GM19328 (cell line): ENCODE measurements at regions not wholly inside any gene's neighbourhood (a gene's known extent, or its start where the extent isn't known, plus 50 kb on each side); places are given as distances from the start of the nearest gene placed in this dataset.
"Not testable (repeated sequence)": the region's sequence is repeated elsewhere in the genome, so short reads cannot be mapped to it uniquely, and the experiment has no call there.

Experiments used
- ATAC-seq: cut with Tn5 transposase; IDR thresholded peaks from one replicate; pipeline ENCODE4 v1.9.1; 2021; ENCODE audit warnings: mild to moderate bottlenecking, moderate library complexity; ENCODE audit not compliant: unreplicated experiment

DNA sequence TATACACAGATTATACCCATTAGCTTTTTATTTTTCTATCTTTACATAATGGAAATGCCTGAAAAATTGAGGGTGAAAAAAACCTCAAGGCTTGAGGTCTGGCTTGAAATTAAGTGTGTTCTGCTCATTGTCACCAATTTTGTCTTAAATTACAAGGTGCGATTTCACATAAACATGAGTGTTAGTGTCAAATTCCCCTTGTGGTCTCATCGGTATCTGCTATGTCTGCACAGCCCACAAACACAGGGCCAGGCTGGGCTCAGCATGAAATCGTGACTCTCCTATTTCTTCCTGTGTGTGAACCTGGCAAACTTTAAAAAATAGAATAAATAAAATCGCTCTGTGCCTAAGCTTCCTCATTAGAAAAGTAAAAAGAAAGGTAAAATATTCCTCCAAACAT is 109.1 kb downstream of the CRLF2 start:
- ATAC-seq = no peak

DNA sequence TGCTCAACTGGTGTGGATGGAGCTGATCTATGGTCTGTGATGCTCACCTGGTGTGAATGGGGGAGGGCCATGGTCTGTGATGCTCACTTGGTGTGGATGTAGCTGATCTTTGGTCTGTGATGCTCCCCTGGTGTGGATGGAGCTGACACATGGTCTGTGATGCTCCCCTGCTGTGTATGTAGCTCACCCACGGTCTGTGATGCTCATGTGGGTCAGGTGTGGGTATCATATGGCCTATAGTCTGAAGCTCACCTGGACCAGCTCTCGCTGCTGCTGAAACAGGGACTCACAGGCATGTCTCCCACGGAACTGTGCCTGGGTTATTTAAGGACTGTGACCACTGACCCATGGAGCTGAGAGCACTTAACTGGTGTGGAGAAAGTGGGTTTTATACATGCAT is 109.7 kb downstream of the CRLF2 start:
- ATAC-seq = no peak

DNA sequence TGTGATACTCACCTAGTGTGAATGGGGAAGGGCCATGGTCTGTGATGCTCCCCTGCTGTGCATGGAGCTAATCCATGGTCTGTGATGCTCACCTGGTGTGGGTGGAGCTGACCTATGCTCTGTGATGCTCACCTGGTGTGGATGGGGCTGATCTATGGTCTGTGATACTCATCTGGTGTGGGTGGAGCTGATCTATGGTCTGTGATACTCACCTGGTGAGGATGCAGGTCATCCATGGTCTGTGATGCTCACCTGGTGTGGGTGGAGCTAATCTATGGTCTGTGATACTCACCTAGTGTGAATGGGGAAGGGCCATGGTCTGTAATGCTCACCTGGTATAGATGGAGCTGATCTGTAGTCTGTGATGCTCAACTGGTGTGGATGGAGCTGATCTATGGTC is 110.2 kb downstream of the CRLF2 start:
- not testable (repeated sequence) for ATAC-seq

DNA sequence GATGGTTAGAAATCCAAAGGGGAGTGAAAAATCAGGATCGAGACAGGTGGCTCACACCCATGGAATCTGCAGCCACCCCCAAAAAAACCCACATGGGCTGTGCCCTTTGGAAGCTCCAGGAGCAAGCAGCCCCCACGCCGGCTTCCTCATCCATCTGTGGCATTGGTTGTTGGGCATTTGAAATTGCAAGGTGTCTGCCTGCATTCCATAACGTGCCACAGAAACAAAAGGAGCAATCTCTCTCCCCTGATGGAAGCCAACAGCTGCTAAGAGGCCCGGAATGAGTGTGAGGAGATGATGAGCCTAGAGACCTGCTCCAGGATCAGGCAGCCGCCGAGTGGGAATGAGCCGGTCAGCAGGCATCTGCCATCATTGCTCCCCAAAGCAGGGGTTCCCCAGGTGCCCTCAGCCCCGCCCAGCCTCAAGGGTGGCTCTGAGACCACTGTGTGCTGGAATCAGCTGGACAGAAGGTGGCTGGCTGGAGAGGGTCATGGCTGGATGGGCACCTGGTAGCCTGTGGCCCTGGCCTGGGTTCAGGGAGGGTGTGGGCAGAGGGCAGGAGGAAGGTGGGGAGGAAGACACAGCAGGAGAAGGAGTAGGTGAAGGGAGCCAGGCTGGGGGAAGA is 113.2 kb downstream of the CRLF2 start:
- ATAC-seq = no peak

DNA sequence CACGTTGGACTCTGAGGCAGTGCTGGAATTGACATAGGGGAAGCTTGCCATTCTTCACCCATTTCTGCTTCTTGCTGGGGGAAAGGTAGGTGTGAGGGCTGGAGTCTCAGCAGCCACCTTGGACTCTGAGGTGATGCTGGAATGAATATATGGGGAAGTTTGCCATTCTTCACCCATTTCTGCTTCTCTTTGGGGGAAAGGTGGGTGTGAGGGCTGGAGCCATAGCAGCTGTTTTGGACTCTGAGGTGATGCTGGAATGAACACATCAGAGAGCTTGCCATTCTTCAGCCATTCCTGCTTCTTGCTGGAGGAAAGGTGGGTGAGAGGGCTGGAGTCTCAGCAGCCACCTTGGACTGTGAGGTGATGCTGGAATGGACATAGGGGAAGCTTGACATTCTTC is 115.1 kb downstream of the CRLF2 start:
- ATAC-seq = no peak

DNA sequence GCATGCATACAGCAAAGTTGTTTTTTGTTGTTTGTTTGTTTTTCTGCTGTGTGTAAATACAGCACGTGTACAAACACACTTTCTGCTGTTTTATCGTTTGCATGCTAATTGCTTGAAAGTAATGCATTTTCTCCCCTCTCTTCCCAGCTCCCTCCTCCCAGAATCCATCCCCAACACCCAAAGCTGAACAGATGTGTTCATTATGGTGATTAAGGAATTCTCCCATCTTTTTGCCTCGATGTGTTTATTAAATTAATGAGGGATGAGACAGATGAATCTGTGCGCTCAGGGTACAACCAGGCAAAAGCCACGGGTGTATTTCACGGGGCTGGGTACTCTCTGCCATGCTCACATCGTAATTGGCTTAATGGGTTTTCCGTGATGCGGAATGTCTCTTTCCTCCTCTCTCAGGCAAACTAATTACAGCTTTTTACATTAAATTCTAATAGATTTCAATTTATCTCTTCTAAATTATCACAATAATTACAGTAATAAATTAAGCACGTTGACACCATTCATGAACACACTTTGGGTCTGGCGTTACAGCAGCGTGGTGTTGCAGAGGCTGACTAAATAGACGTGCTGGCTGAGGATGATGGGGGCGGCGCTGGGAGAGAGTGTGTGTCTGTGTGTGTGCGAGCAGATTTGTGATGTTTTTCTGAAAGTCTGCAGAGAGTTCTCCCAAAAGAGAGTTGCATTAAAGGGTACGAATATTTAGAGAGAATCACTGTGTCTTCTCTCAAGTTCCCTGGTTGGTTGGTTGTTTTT is 117.7 kb downstream of the CRLF2 start:
- ATAC-seq = no peak

DNA sequence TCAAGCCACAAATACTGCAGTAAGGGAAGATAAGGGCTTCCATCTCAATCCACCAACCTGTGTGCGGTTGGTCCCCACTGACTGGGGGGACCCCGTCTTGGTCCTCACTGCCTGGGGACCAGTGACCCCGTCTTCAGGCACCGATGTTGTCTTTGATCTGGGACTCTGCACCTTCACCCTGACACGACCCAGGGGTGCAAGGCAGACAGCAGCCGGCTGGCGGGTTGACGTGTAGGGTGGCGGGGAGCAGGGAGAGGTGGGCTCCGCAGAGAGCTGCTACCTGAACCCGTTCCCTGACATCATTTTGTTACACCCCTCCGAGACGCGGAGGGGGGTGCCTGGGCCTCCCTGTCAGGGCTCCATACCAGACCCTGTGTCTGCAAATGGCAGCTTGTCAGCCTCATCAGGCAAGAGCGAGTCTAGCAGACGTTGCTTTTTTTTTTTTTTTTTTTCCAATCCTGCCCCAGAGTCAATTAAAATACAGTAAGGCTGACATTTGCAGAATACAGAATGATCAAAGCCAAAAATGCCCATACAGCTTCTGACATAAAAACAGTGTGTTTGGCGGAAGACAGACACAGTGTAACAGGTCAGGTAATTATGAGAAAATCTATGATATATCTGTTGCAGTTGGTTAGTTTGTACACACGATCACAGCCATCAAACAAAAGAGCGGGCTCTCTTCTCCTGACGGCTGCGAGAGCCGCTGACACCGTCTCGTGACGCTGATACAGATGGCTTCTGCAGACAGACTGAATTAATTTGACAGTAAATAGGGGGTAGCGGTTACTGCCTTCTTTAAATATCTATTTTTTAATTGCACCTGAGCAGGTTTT is 118.6 kb downstream of the CRLF2 start:
- no peak for ATAC-seq

DNA sequence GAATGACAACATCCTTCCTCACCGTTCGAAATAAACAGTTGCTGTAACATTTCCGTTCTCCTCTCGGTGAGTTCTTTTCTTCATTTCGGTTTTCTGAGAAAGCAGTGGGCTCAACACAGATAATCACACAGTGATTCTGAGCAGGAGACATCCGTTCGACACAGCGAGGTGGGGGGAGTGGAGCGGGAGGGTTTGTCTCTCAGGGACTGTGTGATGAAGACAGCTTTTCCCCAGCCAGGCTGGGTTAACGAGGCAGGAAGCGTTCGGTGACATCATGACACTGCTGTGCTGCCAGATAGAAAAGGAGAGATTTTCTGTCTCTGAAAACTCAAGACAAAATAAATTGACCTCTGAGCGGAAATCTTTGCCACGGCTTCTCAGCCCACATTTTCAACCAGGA is 119.3 kb downstream of the CRLF2 start:
- ATAC-seq = no peak

DNA sequence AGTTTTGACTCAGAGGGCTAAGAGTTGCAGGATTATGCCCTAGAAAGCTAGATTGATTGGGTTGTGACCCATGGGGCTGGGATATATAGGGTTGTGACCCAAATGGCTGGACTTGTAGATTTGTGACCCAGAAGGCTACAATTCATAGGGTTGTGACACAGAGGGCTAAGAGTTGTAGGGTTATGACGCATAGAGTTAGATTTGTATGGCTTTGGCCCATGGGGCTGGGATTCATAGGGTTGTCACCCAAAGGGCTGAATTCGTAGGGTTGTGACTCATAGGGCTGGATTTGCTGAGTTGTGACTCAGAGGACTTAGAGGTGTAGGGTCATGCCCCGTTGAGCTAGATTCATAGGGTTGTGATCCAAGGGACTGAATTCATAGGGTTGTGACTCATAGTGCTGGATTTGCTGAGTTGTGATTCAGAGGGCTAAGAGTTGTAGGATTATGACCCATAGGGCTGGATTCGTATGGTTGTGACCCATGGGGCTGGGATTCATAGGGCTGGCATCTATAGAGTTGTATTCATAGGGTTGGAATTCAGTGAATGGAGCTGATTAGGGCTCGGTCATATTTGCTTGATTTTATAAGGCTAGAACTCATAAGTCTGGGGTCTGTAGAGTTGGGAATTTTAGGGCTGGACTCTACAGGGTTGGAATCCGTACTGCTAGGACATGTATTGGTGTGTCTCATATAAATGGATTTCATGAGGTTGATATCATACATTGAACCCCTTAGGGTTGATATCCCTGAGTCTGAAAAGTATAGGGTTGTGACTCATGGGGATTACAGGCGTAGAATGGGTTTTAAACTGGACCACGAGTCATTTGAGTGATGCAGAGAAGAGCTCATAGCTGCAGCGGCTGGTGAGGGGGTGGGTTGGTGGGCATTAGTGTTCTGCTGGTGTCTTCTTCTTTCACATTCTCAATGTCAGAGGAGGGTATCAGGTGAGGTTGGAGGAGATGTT is 125.7 kb downstream of the CRLF2 start:
- no peak for ATAC-seq

DNA sequence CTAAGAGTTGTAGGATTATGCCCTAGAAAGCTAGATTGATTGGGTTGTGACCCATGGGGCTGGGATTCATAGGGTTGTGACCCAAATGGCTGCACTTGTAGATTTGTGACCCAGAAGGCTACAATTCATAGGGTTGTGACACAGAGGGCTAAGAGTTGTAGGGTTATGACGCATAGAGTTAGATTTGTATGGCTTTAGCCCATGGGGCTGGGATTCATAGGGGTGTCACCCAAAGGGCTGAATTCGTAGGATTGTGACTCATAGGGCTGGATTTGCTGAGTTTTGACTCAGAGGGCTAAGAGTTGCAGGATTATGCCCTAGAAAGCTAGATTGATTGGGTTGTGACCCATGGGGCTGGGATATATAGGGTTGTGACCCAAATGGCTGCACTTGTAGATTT is 126.6 kb downstream of the CRLF2 start:
- not testable (repeated sequence) for ATAC-seq

DNA sequence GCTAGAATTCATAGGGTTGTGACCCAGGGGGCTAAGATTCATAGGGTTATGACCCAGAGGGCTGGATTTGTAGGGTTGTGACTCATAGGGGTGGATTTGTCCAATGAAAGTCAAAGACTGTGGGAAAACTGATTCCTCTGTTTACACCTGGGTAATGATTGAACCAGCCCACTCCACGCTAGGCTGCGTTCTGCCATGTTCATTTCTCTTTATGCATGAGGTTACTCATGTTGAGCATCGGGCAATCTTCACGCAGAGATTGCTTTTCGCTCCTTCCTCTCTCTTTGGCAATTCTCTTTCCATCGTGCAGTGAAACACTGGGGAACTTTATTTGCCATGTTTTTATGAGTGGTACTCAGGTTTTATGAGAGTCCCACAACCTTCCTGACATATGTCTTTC is 127.8 kb downstream of the CRLF2 start:
- ATAC-seq = no peak

DNA sequence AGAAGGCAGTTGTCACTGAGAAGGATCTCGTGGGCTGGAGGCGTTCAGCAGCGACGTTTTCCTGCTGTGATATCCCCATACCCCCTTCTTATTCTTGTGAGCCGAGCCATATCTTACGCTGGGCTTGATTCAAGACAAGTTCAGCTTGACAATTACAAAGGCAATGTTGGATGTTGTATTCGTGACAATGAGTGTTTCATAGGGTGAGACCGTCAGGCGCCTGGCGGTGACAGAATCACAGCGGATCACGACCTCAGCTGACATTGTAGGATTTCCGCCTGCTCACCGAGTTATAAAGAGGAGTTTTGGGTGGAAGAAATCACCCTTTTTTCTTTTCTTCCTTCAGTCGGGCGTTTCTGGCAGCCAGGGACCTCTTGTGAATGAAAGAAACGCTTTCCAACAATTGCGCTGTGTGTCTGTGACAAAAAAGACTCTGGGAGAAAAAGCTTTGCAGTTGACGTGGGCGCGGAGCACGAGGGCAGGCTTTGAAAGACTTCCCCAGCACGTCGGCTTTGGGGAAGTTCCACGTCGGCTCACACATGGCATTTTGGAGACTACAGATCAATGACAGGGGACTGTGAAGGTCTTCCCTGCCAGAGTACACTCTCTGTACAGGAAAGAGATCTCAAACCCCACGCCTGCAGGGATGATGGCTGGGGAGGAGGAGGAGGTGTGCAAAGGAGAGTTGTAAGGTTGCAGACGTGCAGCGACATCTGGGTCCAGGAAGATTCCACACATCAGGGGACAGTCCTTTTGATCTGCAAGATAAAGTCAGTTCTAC is 135.4 kb downstream of the CRLF2 start:
- ATAC-seq = no peak

DNA sequence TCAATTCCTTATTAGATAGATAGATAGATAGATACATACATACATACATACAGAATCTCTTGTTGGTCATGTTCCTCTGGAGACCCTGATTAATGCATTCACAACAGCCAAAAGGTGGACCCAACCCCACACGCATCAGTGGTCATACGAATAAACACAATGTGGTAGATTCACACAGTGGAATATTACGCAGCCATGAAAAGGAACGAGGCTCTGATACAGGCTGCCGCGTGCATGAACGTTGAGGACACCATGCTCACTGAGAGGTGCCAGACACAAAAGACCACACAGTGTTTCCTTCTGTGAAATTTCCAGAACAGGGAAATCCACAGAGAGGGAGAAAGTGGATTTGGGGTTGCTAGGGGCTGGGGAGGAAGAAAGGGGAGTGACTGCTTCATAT is 136.7 kb downstream of the CRLF2 start:
- no peak for ATAC-seq

DNA sequence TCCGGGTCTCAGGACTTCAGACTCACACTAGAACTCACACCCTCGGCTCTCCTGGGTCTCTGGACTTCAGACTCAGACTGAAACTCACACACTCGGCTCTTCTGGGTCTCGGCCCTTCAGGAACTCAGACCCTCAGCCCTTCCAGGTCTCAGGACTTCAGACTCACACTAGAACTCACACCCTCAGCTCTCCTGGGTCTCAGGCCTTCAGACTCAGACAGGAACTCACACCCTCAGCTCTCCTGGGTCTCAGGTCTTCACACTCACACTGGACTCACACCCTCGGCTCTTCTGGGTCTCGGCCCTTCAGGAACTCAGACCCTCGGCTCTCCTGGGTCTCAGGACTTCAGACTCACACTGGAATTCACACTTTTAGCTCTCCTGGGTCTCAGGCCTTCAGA is 137.3 kb downstream of the CRLF2 start:
- ATAC-seq = no peak

DNA sequence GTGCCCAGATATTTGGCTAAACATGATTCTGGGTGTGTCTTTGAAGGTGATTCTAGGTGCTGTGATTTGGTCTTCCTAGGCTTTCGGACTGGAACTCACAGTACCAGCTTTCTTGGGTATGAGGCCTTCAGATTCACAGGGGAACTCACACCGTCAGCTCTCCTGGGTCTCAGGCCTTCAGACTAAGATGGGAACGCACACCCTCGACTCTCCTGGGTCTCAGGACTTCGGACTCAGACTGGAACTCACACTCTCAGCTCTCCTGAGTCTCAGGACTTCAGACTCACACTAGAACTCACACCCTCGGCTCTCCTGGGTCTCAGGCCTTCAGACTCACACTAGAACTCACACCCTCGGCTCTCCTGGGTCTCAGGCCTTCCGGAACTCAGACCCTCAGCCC is 137.7 kb downstream of the CRLF2 start:
- ATAC-seq = no peak

DNA sequence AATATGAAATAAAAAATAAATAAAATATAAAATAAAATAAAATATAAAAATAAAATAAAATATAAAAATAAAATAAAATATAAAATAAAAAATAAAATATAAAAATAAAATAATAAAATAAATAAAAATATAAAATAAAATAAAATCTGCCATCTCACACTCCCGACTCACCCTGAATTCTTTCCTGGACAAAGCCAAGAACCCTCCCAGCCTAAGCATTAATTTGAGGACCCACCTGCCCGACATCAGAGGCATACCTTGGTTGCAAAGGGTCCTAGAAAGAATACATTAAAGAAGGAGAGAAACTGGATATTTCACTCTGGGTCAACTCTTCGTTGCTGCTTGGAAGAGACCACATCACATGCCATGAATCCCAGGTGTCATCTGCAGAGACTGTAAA is 138.3 kb downstream of the CRLF2 start:
- ATAC-seq = no peak

DNA sequence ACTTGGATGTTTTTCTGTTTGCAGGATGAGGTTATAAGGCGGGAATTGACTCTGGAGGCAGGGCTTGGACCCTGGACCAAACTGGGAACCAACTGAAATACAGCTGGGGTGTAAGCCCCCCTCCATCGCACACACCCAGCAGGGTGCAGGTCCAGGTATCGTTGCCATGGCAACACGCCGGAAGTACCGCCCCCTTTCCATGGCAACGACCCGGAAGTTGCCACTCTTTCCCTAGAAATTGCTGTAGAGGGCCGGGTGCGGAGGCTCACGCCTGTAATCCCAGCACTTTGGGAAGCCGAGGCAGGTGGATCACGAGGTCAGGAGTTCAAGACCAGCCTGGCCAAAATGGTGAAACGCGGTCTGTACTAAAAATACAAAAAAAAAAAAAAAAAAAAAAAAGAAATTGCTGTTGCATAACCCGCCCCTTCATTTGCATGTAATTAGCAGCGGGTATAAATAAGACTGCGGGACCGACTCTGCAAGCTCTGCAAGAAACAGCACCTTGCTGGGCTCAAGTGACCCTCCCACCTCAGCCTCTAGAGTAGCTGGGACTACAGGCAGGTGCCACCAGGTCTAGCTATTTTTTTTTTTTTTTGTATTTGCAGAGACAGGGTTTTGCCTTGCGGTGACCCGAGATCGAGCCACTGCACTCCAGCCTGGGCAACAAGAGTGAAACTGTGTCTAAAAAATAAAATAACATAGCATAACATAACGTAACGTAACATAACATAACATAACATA is 139.6 kb downstream of the CRLF2 start:
- no peak for ATAC-seq

DNA sequence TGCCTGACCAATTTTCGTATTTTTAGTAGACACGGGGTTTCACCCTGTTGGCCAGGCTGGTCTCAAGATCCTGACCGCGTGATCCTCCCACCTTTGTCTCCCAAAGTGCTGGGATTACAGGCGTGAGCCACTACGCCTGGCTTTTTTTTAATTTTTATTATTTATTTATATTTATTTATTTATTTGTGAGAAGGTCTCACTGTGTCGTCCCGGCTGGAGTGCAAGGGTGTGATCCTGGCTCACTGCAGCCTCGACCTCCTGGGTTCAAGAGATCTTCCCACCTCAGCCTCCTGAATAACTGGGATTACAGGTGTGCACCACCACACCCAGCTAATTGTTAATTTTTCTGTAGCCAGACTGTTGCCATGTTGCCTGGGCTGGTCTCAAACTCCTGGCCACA is 141.1 kb downstream of the CRLF2 start:
- no peak for ATAC-seq

DNA sequence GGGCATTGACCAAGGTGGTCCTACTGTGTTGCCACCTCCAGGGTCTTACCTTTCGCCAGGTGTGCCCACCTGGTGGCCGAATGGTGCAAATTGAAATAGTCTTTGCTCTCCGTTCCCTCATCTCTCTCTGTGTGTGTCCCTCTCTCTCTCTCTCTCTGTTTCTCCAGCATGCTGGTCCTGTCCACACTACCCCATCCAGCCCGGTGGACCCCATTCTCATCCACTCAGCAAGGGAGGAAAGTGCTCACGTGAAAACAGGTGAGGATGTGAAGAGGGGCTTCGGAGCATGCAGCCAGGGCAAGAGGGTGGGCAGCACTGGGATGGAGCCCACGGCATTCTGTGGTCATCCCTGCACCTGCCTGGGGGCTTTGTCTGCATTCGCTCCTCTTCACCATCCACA is 150.1 kb downstream of the CRLF2 start:
- no peak for ATAC-seq
